Sigmoid colon (tissue), 4 donors: ENCODE measurements at regions not wholly inside any gene's neighbourhood (a gene's known extent, or its start where the extent isn't known, plus 50 kb on each side); places are given as distances from the start of the nearest gene placed in this dataset.

Experiments used
- POLR2A ChIP-seq, 2 donors: fragments of 450-650 bp; IDR thresholded peaks; one replicate each; pipeline ENCODE4 v1.6.1; 2016; ENCODE audit warnings: antibody characterized with exemption in 2 of 2, mild to moderate bottlenecking in 2 of 2, moderate library complexity in 2 of 2
- POLR2AphosphoS5 ChIP-seq, 4 donors: sonication (generic); formaldehyde crosslinking; IDR thresholded peaks; one replicate each; pipeline ENCODE4 v1.6.1; 2017; ENCODE audit warnings: antibody characterized with exemption in 4 of 4
- TF ChIP-seq, protein P1 (sequence below), 4 experiments: fragments of 450-650 bp in 3 of 4; fragments of 200-600 bp in 1 of 4; IDR thresholded peaks; one replicate each; pipeline ENCODE4 v1.5.1; 2016 to 2019; ENCODE audit warnings: antibody characterized with exemption in 4 of 4, mild to moderate bottlenecking in 3 of 4, moderate library complexity in 2 of 4

DNA sequence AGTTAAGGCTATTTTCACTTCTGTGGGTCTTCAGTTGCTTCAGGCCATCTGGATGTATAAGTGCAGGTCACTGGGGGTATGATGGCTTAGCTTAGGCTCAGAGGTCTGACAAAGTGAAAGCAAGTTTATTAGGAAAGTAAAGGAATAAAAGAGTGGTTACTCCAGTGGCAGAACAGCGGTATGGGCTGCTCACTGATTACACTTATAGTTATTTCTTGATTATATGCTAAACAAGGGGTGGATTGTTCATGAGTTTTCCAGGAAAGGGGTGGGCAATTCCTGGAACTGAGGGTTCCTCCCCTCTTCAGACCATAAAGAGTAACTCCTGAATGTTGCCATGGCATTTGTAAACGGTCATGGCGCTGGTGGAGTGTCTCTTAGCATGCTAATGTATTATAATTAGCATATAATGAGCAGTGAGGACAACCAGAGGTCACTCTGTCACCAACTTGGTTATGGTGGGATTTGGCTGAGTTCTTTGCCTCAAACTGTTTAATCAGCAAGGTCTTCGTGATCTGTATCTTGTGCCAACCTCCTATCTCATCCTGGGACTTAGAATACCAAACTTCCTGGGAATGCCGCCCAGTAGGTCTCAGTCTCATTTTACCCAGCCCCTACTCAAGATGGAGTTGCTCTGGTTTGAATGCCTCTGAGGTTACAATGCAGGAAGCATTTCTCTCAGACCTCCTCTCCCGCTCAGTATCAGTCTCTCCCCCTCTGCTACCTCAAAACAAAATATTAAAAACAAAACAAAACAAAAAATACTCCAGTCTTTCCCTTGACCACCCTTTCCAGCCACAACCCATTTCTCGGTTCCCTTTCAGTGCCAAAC, 71.3 kb upstream of the SLC22A11 start:
- TF ChIP-seq POLR2A (IDR thresholded peaks at IDR 0.05) (no peak), POLR2AphosphoS5 (IDR thresholded peaks at IDR 0.05) (no peak)
- TF ChIP-seq, protein P1, sequence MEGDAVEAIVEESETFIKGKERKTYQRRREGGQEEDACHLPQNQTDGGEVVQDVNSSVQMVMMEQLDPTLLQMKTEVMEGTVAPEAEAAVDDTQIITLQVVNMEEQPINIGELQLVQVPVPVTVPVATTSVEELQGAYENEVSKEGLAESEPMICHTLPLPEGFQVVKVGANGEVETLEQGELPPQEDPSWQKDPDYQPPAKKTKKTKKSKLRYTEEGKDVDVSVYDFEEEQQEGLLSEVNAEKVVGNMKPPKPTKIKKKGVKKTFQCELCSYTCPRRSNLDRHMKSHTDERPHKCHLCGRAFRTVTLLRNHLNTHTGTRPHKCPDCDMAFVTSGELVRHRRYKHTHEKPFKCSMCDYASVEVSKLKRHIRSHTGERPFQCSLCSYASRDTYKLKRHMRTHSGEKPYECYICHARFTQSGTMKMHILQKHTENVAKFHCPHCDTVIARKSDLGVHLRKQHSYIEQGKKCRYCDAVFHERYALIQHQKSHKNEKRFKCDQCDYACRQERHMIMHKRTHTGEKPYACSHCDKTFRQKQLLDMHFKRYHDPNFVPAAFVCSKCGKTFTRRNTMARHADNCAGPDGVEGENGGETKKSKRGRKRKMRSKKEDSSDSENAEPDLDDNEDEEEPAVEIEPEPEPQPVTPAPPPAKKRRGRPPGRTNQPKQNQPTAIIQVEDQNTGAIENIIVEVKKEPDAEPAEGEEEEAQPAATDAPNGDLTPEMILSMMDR (IDR thresholded peaks at IDR 0.05): no peak
